ENCODE measurements at regions not wholly inside any gene's neighbourhood (a gene's known extent, or its start where the extent isn't known, plus 50 kb on each side); places are given as distances from the start of the nearest gene placed in this dataset.

GRCh38 chr13:30026093-30026492, 175.7 kb upstream of the UBL3 start:
- no peaks in the 10 kb centered on the region for H3K27me3 ChIP-seq (ENCODE audit: control insufficient read depth in 3 of 3, insufficient read depth in 3 of 3, low read depth in 1 of 3, low read length in 3 of 3)
- no peak overlapping the region for H4K8ac ChIP-seq (ENCODE audit: low read depth, low read length)
- H2BK5ac ChIP-seq (ENCODE audit: low read length), result no peak overlapping the region
- no peaks in the 10 kb centered on the region for H3K79me1 ChIP-seq (ENCODE audit: low read depth, low read length)
- WGBS, 2 donors (ENCODE audit: extremely low coverage in 2 of 2, insufficient read length in 2 of 2, insufficient replicate concordance in 1 of 2), result no CpG with 5 or more reads among the region's 5 CpGs
- H3K9me3 ChIP-seq (replicated peaks in 1 of 2; ENCODE audit: control insufficient read depth in 2 of 2, insufficient read depth in 1 of 2, low read depth in 1 of 2, low read length in 2 of 2), result no peaks in the 10 kb centered on the region
- peaks cover 0 to 1% of the 10 kb centered on the region in 2 donors for H3K4me1 ChIP-seq (ENCODE audit: control insufficient read depth in 2 of 2, insufficient read depth in 1 of 2, low read depth in 1 of 2, low read length in 2 of 2)
- H2AFZ ChIP-seq (ENCODE audit: low read length), result no peak overlapping the region
- no peak overlapping the region for H4K91ac ChIP-seq (ENCODE audit: low read depth, low read length, poor library complexity)
- H2AK5ac ChIP-seq (ENCODE audit: low read depth, low read length), result no peak overlapping the region
- no peak overlapping the region for H2BK12ac ChIP-seq (ENCODE audit: low read length)
- no peak overlapping the region for H3K4me2 ChIP-seq (ENCODE audit: insufficient read depth, low read length, poor library complexity, severe bottlenecking)
- no peak overlapping the region for H2BK15ac ChIP-seq (ENCODE audit: low read length)
- no peak overlapping the region for H3K18ac ChIP-seq (ENCODE audit: low read length)
- no peak overlapping the region for H3K14ac ChIP-seq (ENCODE audit: low read length)
- H3K4ac ChIP-seq (ENCODE audit: low read length), result no peak overlapping the region
- no peak overlapping the region for H3K9ac ChIP-seq (ENCODE audit: low read depth, low read length, poor library complexity)
- no peak overlapping the region for H3K23ac ChIP-seq (ENCODE audit: low read depth, low read length, poor library complexity)
- H3K36me3 ChIP-seq (replicated peaks in 1 of 2; ENCODE audit: control insufficient read depth in 2 of 2, insufficient read depth in 2 of 2, low read length in 2 of 2), result no peaks in the 10 kb centered on the region
- no peak overlapping the region for H3K27ac ChIP-seq (replicated peaks; ENCODE audit: low read length)
- H3K4me3 ChIP-seq (ENCODE audit: low read length in 2 of 2), result no peak overlapping the region
- DNase-seq (ENCODE audit: low spot score), result no peak
- no peak overlapping the region for H2BK120ac ChIP-seq (ENCODE audit: low read depth, low read length)

- Histone ChIP-seq H3K4me2 (ENCODE audit: insufficient read depth, low read length, poor library complexity, severe bottlenecking) (no peak overlapping the region), H3K4me1 (ENCODE audit: control insufficient read depth in 2 of 2, insufficient read depth in 1 of 2, low read depth in 1 of 2, low read length in 2 of 2) (peaks cover 0 to 1% of the 10 kb centered on the region in 2 donors), H2AK5ac (ENCODE audit: low read depth, low read length) (no peak overlapping the region), H3K23ac (ENCODE audit: low read depth, low read length, poor library complexity) (no peak overlapping the region), H2AFZ (ENCODE audit: low read length) (no peak overlapping the region), H2BK5ac (ENCODE audit: low read length) (no peak overlapping the region), H4K91ac (ENCODE audit: low read depth, low read length, poor library complexity) (no peak overlapping the region), H3K9ac (ENCODE audit: low read depth, low read length, poor library complexity) (no peak overlapping the region), H3K14ac (ENCODE audit: low read length) (no peak overlapping the region), H4K8ac (ENCODE audit: low read depth, low read length) (no peak overlapping the region), H3K27me3 (ENCODE audit: control insufficient read depth in 3 of 3, insufficient read depth in 3 of 3, low read depth in 1 of 3, low read length in 3 of 3) (no peaks in the 10 kb centered on the region), H3K79me1 (ENCODE audit: low read depth, low read length) (no peaks in the 10 kb centered on the region), H2BK15ac (ENCODE audit: low read length) (no peak overlapping the region), H3K4me3 (ENCODE audit: low read length in 2 of 2) (no peak overlapping the region), H3K9me3 (replicated peaks in 1 of 2; ENCODE audit: control insufficient read depth in 2 of 2, insufficient read depth in 1 of 2, low read depth in 1 of 2, low read length in 2 of 2) (no peaks in the 10 kb centered on the region), H3K18ac (ENCODE audit: low read length) (no peak overlapping the region), H3K27ac (replicated peaks; ENCODE audit: low read length) (no peak overlapping the region), H2BK12ac (ENCODE audit: low read length) (no peak overlapping the region), H2BK120ac (ENCODE audit: low read depth, low read length) (no peak overlapping the region), H3K36me3 (replicated peaks in 1 of 2; ENCODE audit: control insufficient read depth in 2 of 2, insufficient read depth in 2 of 2, low read length in 2 of 2) (no peaks in the 10 kb centered on the region), H3K4ac (ENCODE audit: low read length) (no peak overlapping the region)
- no peak for DNase-seq (ENCODE audit: low spot score)
- WGBS, 2 donors (ENCODE audit: extremely low coverage in 2 of 2, insufficient read length in 2 of 2, insufficient replicate concordance in 1 of 2), result no CpG with 5 or more reads among the region's 1 CpG
Observed at GRCh38 chr13:30025351-30025750, 174.9 kb upstream of the UBL3 start.

- H2BK15ac ChIP-seq (ENCODE audit: low read length), result no peak overlapping the region
- no peak overlapping the region for H3K4me3 ChIP-seq (ENCODE audit: low read length in 2 of 2)
- no peak for DNase-seq (ENCODE audit: low spot score)
- no peak overlapping the region for H2BK5ac ChIP-seq (ENCODE audit: low read length)
- peaks cover 6 to 11% of the 10 kb centered on the region in 2 donors for H3K4me1 ChIP-seq (ENCODE audit: control insufficient read depth in 2 of 2, insufficient read depth in 1 of 2, low read depth in 1 of 2, low read length in 2 of 2)
- H3K4me2 ChIP-seq (ENCODE audit: insufficient read depth, low read length, poor library complexity, severe bottlenecking), result no peak overlapping the region
- no peak overlapping the region for H3K4ac ChIP-seq (ENCODE audit: low read length)
- H3K18ac ChIP-seq (ENCODE audit: low read length), result no peak overlapping the region
- H3K27me3 ChIP-seq (ENCODE audit: control insufficient read depth in 3 of 3, insufficient read depth in 3 of 3, low read depth in 1 of 3, low read length in 3 of 3), result no peaks in the 10 kb centered on the region
- no peak overlapping the region for H4K91ac ChIP-seq (ENCODE audit: low read depth, low read length, poor library complexity)
- no peak overlapping the region for H4K8ac ChIP-seq (ENCODE audit: low read depth, low read length)
- no peak overlapping the region for H3K23ac ChIP-seq (ENCODE audit: low read depth, low read length, poor library complexity)
- H3K36me3 ChIP-seq (replicated peaks in 1 of 2; ENCODE audit: control insufficient read depth in 2 of 2, insufficient read depth in 2 of 2, low read length in 2 of 2), result no peaks in the 10 kb centered on the region
- H3K14ac ChIP-seq (ENCODE audit: low read length), result no peak overlapping the region
- no peak overlapping the region for H3K27ac ChIP-seq (replicated peaks; ENCODE audit: low read length)
- WGBS, 2 donors (ENCODE audit: extremely low coverage in 2 of 2, insufficient read length in 2 of 2, insufficient replicate concordance in 1 of 2), result 100% methylated on average over 1 of the region's 8 CpGs; no CpG with 5 or more reads in 1 of the 2 donors
- no peak overlapping the region for H2BK120ac ChIP-seq (ENCODE audit: low read depth, low read length)
- H2AFZ ChIP-seq (ENCODE audit: low read length), result no peak overlapping the region
- H2AK5ac ChIP-seq (ENCODE audit: low read depth, low read length), result no peak overlapping the region
- no peak overlapping the region for H3K9ac ChIP-seq (ENCODE audit: low read depth, low read length, poor library complexity)
- H3K9me3 ChIP-seq (replicated peaks in 1 of 2; ENCODE audit: control insufficient read depth in 2 of 2, insufficient read depth in 1 of 2, low read depth in 1 of 2, low read length in 2 of 2), result no peaks in the 10 kb centered on the region
- no peak overlapping the region for H2BK12ac ChIP-seq (ENCODE audit: low read length)
- H3K79me1 ChIP-seq (ENCODE audit: low read depth, low read length), result no peaks in the 10 kb centered on the region
Observed at GRCh38 chr13:30024125-30024865, 173.9 kb upstream of the UBL3 start.

GRCh38 chr13:30023196-30023895, 172.9 kb upstream of the UBL3 start:
- no peaks in the 10 kb centered on the region for H3K79me1 ChIP-seq (ENCODE audit: low read depth, low read length)
- H3K4me3 ChIP-seq (ENCODE audit: low read length in 2 of 2), result no peak overlapping the region
- H4K8ac ChIP-seq (ENCODE audit: low read depth, low read length), result no peak overlapping the region
- no peak overlapping the region for H2BK120ac ChIP-seq (ENCODE audit: low read depth, low read length)
- peaks cover 6 to 13% of the 10 kb centered on the region in 2 donors for H3K4me1 ChIP-seq (ENCODE audit: control insufficient read depth in 2 of 2, insufficient read depth in 1 of 2, low read depth in 1 of 2, low read length in 2 of 2)
- H2BK12ac ChIP-seq (ENCODE audit: low read length), result no peak overlapping the region
- H2AK5ac ChIP-seq (ENCODE audit: low read depth, low read length), result no peak overlapping the region
- H3K18ac ChIP-seq (ENCODE audit: low read length), result no peak overlapping the region
- H3K9me3 ChIP-seq (replicated peaks in 1 of 2; ENCODE audit: control insufficient read depth in 2 of 2, insufficient read depth in 1 of 2, low read depth in 1 of 2, low read length in 2 of 2), result no peaks in the 10 kb centered on the region
- WGBS, 2 donors (ENCODE audit: extremely low coverage in 2 of 2, insufficient read length in 2 of 2, insufficient replicate concordance in 1 of 2), result no CpG with 5 or more reads among the region's 8 CpGs
- no peak overlapping the region for H3K23ac ChIP-seq (ENCODE audit: low read depth, low read length, poor library complexity)
- H3K14ac ChIP-seq (ENCODE audit: low read length), result no peak overlapping the region
- no peak overlapping the region for H3K27ac ChIP-seq (replicated peaks; ENCODE audit: low read length)
- no peak overlapping the region for H2BK5ac ChIP-seq (ENCODE audit: low read length)
- no peak overlapping the region for H3K4ac ChIP-seq (ENCODE audit: low read length)
- no peak overlapping the region for H2AFZ ChIP-seq (ENCODE audit: low read length)
- H3K9ac ChIP-seq (ENCODE audit: low read depth, low read length, poor library complexity), result no peak overlapping the region
- H3K4me2 ChIP-seq (ENCODE audit: insufficient read depth, low read length, poor library complexity, severe bottlenecking), result no peak overlapping the region
- H3K36me3 ChIP-seq (replicated peaks in 1 of 2; ENCODE audit: control insufficient read depth in 2 of 2, insufficient read depth in 2 of 2, low read length in 2 of 2), result no peaks in the 10 kb centered on the region
- DNase-seq (ENCODE audit: low spot score), result no peak
- H3K27me3 ChIP-seq (ENCODE audit: control insufficient read depth in 3 of 3, insufficient read depth in 3 of 3, low read depth in 1 of 3, low read length in 3 of 3), result no peaks in the 10 kb centered on the region
- no peak overlapping the region for H2BK15ac ChIP-seq (ENCODE audit: low read length)
- H4K91ac ChIP-seq (ENCODE audit: low read depth, low read length, poor library complexity), result no peak overlapping the region
